ENCODE measurements at regions not wholly inside any gene's neighbourhood (a gene's known extent, or its start where the extent isn't known, plus 50 kb on each side); places are given as distances from the start of the nearest gene placed in this dataset.
A peak's percentile ranks its signal among the peaks of the same experiment; 100 is the strongest.

GRCh38 chr2:151071906-151072305 lies 189.8 kb downstream of the RBM43 start:
- no peak for DNase-seq

- peak; percentile 46 for DNase-seq
Measured at GRCh38 chr2:151071382-151071781, 190.3 kb downstream of the RBM43 start.

GRCh38 chr2:151070253-151070652 lies 191.4 kb downstream of the RBM43 start:
- DNase-seq, result no peak

GRCh38 chr2:151067658-151068369 lies 193.8 kb downstream of the RBM43 start:
- DNase-seq, result no peak

- DNase-seq, result peak; percentile 34
Measured at GRCh38 chr2:151063271-151063670, 198.4 kb downstream of the RBM43 start.

- DNase-seq, result no peak
Measured at GRCh38 chr2:151060287-151060686, 201.4 kb downstream of the RBM43 start.

GRCh38 chr2:151056870-151057269 lies 204.8 kb downstream of the RBM43 start:
- DNase-seq, result no peak

- DNase-seq, result no peak
Measured at GRCh38 chr2:151053661-151053990, 208.0 kb downstream of the RBM43 start.

GRCh38 chr2:151052850-151053660 lies 208.6 kb downstream of the RBM43 start:
- DNase-seq, result no peak

- DNase-seq, result peak; percentile 38
Measured at GRCh38 chr2:151051574-151052220, 210.0 kb downstream of the RBM43 start.

GRCh38 chr2:151049746-151050145 lies 211.9 kb downstream of the RBM43 start:
- DNase-seq, result no peak

- no peak for DNase-seq
Measured at GRCh38 chr2:151048331-151049054, 213.2 kb downstream of the RBM43 start.

- no peak for DNase-seq
Measured at GRCh38 chr2:151043484-151043883, 218.2 kb downstream of the RBM43 start.

GRCh38 chr2:151042964-151043363 lies 218.7 kb downstream of the RBM43 start:
- DNase-seq, result no peak

- DNase-seq, result no peak
Measured at GRCh38 chr2:151040039-151040438, 221.6 kb downstream of the RBM43 start.

- no peak for DNase-seq
Measured at GRCh38 chr2:151038516-151038915, 223.1 kb downstream of the RBM43 start.

GRCh38 chr2:151037434-151037833 lies 224.2 kb downstream of the RBM43 start:
- no peak for DNase-seq

- DNase-seq, result no peak
Measured at GRCh38 chr2:151033271-151034248, 228.1 kb downstream of the RBM43 start.

GRCh38 chr2:151032741-151033191 lies 228.9 kb downstream of the RBM43 start:
- no peak for DNase-seq

- no peak for DNase-seq
Measured at GRCh38 chr2:151030663-151031230, 230.9 kb downstream of the RBM43 start.

GRCh38 chr2:151029406-151030157 lies 232.1 kb downstream of the RBM43 start:
- no peak for DNase-seq

Data from NCI-H345 (cell line).